22Rv1 (cell line): ENCODE measurements at regions not wholly inside any gene's neighbourhood (a gene's known extent, or its start where the extent isn't known, plus 50 kb on each side); places are given as distances from the start of the nearest gene placed in this dataset.

Experiments used
- H3K27ac ChIP-seq: fragments of 450-650 bp; 2 replicates; pipeline ENCODE4 v1.5.1; 2017
- CTCF ChIP-seq: fragments of 450-650 bp; IDR thresholded peaks from 2 replicates; pipeline ENCODE4 v1.5.1; 2017; ENCODE audit warnings: mild to moderate bottlenecking
- ZFX ChIP-seq: fragments of 450-650 bp; IDR thresholded peaks from 2 replicates; pipeline ENCODE4 v1.6.1; 2017; ENCODE audit warnings: antibody characterized with exemption, borderline replicate concordance

GRCh38 chr16:86297866-86298757 is 212.2 kb upstream of the FOXF1 start:
- no peak overlapping the region for H3K27ac ChIP-seq
- no peak for TF ChIP-seq ZFX
- TF ChIP-seq CTCF: no peak

- no peak overlapping the region for H3K27ac ChIP-seq
- no peak for TF ChIP-seq CTCF
- TF ChIP-seq ZFX: no peak
Measured at GRCh38 chr16:86298758-86299134, 211.6 kb upstream of the FOXF1 start.

GRCh38 chr16:86299882-86300610 is 210.3 kb upstream of the FOXF1 start:
- no peak for TF ChIP-seq ZFX
- no peak for TF ChIP-seq CTCF
- no peak overlapping the region for H3K27ac ChIP-seq

- TF ChIP-seq ZFX (no peak), CTCF (no peak)
- H3K27ac ChIP-seq: no peak overlapping the region
Measured at GRCh38 chr16:86300746-86301481, 209.4 kb upstream of the FOXF1 start.

GRCh38 chr16:86302421-86303109 is 207.8 kb upstream of the FOXF1 start:
- TF ChIP-seq ZFX (no peak), CTCF (no peak)
- H3K27ac ChIP-seq: no peak overlapping the region

DNA sequence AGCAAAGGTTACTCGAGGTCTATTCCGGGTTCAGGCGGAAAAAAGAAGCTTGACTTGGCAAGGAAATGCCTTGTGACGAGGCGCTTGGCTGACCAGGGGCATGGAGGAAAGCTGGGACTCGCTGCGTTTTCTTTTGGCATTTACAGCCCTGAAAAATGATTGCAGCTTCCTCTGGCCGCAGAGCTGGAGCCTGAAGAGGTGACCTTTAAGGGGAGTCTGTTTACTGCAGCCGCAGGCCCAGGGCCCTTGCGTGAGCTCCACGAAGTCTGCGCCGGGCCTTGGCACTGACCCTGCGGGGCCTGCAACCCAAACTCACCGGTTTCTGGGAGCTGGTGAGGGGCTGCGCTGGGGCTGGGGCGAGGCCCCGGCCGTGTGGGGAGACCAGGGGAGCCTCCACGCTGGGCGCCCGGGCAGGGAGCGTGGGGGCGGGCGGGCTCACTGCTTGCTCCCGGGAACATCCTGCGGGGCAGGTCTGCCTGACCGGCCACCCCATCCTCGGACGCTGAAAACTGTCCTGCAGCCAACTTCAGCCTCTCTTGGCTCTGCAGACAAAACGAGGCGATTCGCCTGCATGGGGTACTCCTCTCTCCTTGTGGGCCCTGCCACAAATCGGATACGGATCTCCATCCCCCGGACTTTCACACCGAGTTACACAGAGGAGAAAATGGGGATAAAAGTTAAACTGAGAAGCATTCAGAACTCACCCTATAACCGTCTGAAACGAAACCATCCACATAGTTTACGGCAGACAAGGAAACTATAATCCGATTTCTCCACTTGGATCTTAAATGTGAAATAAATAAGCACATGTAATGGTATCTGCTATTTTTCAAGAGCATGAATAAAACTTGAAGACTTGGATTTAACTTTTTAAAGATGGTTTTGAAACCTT is 206.3 kb upstream of the FOXF1 start:
- no peak for TF ChIP-seq CTCF
- no peak for TF ChIP-seq ZFX

More for the DNA sequence above, 206.3 kb upstream of the FOXF1 start:
- no peak overlapping the region for H3K27ac ChIP-seq
